B cell (primary cell): ENCODE measurements at regions not wholly inside any gene's neighbourhood (a gene's known extent, or its start where the extent isn't known, plus 50 kb on each side); places are given as distances from the start of the nearest gene placed in this dataset.

ENCODE experiments used
- EZH2 ChIP-seq: IDR thresholded peaks from 2 replicates; pipeline ENCODE4 v1.6.1; 2012; ENCODE audit warnings: borderline replicate concordance, low read depth, mild to moderate bottlenecking, moderate library complexity, low read length; ENCODE audit not compliant: insufficient read depth, poor library complexity, severe bottlenecking
- TF ChIP-seq, protein P1 (sequence below): fragments of 200-600 bp; IDR thresholded peaks from one replicate; pipeline ENCODE4 v1.8.0; 2022; ENCODE audit warnings: antibody characterized with exemption, mild to moderate bottlenecking

DNA sequence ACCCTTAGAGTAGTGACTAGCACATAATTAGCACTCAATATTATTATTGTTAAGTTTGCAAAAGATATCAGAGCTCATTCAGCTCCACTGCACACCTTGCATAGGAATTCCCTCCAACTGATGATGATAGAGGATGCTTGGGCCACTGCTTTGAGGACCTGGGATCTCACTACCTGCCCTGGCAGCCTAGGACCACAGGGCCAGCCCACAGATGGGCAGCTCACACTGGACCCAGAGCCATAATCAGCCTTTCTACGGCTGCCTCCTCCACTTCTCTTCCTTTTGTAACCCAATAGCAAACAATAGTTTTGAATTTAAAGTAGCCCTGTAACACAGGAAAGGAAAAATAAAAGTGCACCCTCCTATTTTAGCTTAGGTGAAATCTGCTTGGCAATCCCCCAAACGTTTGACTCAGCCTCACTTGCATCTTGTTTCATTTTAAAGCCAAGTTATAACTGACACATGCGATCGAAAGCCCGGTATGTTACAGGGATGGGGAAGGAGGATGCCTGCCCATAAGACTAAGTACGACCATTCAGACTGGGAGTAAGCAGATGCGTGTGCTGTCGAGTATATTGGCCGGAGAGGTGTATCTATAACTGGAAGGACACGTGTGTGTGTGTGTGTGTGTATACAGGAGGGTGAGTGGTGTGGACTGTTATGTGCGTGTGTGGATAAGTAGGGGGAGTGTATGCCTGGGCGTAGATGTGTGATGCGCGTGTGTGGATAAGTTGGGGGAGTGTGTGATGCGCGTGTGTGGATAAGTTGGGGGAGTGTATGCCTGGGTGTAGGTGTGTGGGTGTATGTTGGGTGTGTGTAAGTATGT, 65.9 kb downstream of the CPN2 start:
- TF ChIP-seq, protein P1, sequence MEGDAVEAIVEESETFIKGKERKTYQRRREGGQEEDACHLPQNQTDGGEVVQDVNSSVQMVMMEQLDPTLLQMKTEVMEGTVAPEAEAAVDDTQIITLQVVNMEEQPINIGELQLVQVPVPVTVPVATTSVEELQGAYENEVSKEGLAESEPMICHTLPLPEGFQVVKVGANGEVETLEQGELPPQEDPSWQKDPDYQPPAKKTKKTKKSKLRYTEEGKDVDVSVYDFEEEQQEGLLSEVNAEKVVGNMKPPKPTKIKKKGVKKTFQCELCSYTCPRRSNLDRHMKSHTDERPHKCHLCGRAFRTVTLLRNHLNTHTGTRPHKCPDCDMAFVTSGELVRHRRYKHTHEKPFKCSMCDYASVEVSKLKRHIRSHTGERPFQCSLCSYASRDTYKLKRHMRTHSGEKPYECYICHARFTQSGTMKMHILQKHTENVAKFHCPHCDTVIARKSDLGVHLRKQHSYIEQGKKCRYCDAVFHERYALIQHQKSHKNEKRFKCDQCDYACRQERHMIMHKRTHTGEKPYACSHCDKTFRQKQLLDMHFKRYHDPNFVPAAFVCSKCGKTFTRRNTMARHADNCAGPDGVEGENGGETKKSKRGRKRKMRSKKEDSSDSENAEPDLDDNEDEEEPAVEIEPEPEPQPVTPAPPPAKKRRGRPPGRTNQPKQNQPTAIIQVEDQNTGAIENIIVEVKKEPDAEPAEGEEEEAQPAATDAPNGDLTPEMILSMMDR: no peak
- TF ChIP-seq EZH2: no peak
